ENCODE measurements at regions not wholly inside any gene's neighbourhood (a gene's known extent, or its start where the extent isn't known, plus 50 kb on each side); places are given as distances from the start of the nearest gene placed in this dataset.

- H3K27me3 ChIP-seq: no peaks in the 10 kb centered on the region
- 41 to 51% methylated on average over 3 to 4 of the region's 6 CpGs for WGBS, 2 donors (ENCODE audit: low coverage in 1 of 2)
- peak overlapping the region in 2 of 4 donors; percentile 2 to 36 for H3K27ac ChIP-seq
- H3K4me3 ChIP-seq: no peak overlapping the region
- TF ChIP-seq POLR2A (IDR thresholded peaks at IDR 0.05): no peak
- no peak for TF ChIP-seq POLR2AphosphoS5 (IDR thresholded peaks at IDR 0.05)
- no peak for TF ChIP-seq EP300 (IDR thresholded peaks at IDR 0.05)
- no peak for TF ChIP-seq CTCF (IDR thresholded peaks at IDR 0.05)
- ATAC-seq: peak; percentile 50
- H3K36me3 ChIP-seq: no peaks in the 10 kb centered on the region
- H3K9me3 ChIP-seq: no peaks in the 10 kb centered on the region
- peaks cover 0 to 15% (median 11%) of the 10 kb centered on the region in 3 donors for H3K4me1 ChIP-seq
Measured at GRCh38 chr11:130772266-130773227, 143.7 kb downstream of the SNX19 start.

GRCh38 chr11:130773244-130773820 lies 142.9 kb downstream of the SNX19 start:
- no peak for ATAC-seq
- no peak overlapping the region for H3K4me3 ChIP-seq
- peaks cover 0 to 15% (median 11%) of the 10 kb centered on the region in 3 donors for H3K4me1 ChIP-seq
- H3K27me3 ChIP-seq: no peaks in the 10 kb centered on the region
- H3K27ac ChIP-seq: peak overlapping the region in 1 of 4 donors; percentile 36
- no peaks in the 10 kb centered on the region for H3K36me3 ChIP-seq
- WGBS, 2 donors (ENCODE audit: low coverage in 1 of 2): 75% methylated on average over 1 of the region's 5 CpGs; no CpG with 5 or more reads in 1 of the 2 donors
- no peaks in the 10 kb centered on the region for H3K9me3 ChIP-seq
- TF ChIP-seq CTCF (IDR thresholded peaks at IDR 0.05) (no peak), POLR2A (IDR thresholded peaks at IDR 0.05) (no peak)

DNA sequence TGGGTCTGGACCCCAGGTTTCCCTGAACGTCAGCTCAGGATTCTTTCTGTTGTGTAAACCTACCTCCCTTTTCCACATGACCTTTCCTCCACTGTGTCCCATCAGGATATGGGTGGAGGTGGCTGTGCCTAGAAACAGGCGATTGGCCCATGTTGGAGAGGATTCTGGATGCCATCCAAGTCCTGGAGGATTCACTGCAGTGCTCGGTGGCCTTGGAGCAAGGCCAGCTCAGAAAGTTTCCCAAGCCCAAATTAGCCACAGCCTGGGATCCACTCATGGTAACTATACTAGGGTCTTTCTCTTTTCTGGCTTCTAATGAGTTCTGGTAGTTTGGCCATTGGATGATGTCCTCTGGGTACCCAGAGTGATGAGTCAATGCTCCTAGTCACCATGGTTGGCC lies 141.6 kb downstream of the SNX19 start:
- no peak overlapping the region for H3K27ac ChIP-seq
- H3K27me3 ChIP-seq: no peaks in the 10 kb centered on the region
- WGBS, 2 donors (ENCODE audit: low coverage in 1 of 2): 31 to 38% methylated on average over 3 of the region's 3 CpGs
- TF ChIP-seq CTCF (IDR thresholded peaks at IDR 0.05) (no peak), POLR2AphosphoS5 (IDR thresholded peaks at IDR 0.05) (no peak), POLR2A (IDR thresholded peaks at IDR 0.05) (no peak), EP300 (IDR thresholded peaks at IDR 0.05) (no peak)
- no peaks in the 10 kb centered on the region for H3K9me3 ChIP-seq
- H3K4me3 ChIP-seq: no peak overlapping the region
- no peak for ATAC-seq
- H3K4me1 ChIP-seq: peaks cover 0 to 15% (median 11%) of the 10 kb centered on the region in 3 donors
- H3K36me3 ChIP-seq: no peaks in the 10 kb centered on the region

- Histone ChIP-seq H3K27ac (no peak overlapping the region), H3K4me1 (peaks cover 0 to 15% (median 11%) of the 10 kb centered on the region in 3 donors), H3K9me3 (no peaks in the 10 kb centered on the region), H3K36me3 (no peaks in the 10 kb centered on the region), H3K27me3 (no peaks in the 10 kb centered on the region), H3K4me3 (no peak overlapping the region)
- WGBS, 2 donors (ENCODE audit: low coverage in 1 of 2): 69% methylated on average over 6 of the region's 6 CpGs; no CpG with 5 or more reads in 1 of the 2 donors
- no peak for ATAC-seq
- TF ChIP-seq POLR2A (IDR thresholded peaks at IDR 0.05) (no peak), CTCF (IDR thresholded peaks at IDR 0.05) (no peak), EP300 (IDR thresholded peaks at IDR 0.05) (no peak), POLR2AphosphoS5 (IDR thresholded peaks at IDR 0.05) (no peak)
Measured at GRCh38 chr11:130775306-130776060, 140.8 kb downstream of the SNX19 start.
